Endodermal cell (in vitro differentiated cells): ENCODE measurements at regions not wholly inside any gene's neighbourhood (a gene's known extent, or its start where the extent isn't known, plus 50 kb on each side); places are given as distances from the start of the nearest gene placed in this dataset.

Source experiments
- DNase-seq: peaks from one replicate; pipeline ENCODE4 v3.0.0-alpha.2; 2017
- H3K27ac ChIP-seq: 2 replicates; pipeline ENCODE4 v1.5.1; 2013; ENCODE audit warnings: mild to moderate bottlenecking, low read depth, low read length, moderate library complexity
- H3K27me3 ChIP-seq: 2 replicates; pipeline ENCODE4 v1.6.1; 2013; ENCODE audit warnings: mild to moderate bottlenecking, low read length, moderate library complexity; ENCODE audit not compliant: insufficient read depth, control insufficient read depth, poor library complexity, severe bottlenecking
- H3K36me3 ChIP-seq: 2 replicates; pipeline ENCODE4 v1.7.0; 2013; ENCODE audit warnings: mild to moderate bottlenecking, low read length, moderate library complexity; ENCODE audit not compliant: control insufficient read depth, insufficient read depth
- H3K4me1 ChIP-seq: one replicate; pipeline ENCODE4 v1.7.0; 2013; ENCODE audit warnings: low read length; ENCODE audit not compliant: control insufficient read depth, insufficient read depth
- H3K4me3 ChIP-seq: 2 replicates; pipeline ENCODE4 v1.5.1; 2013; ENCODE audit warnings: mild to moderate bottlenecking, low read length, moderate library complexity
- H3K9ac ChIP-seq: 2 replicates; pipeline ENCODE4 v1.6.1; 2013; ENCODE audit warnings: mild to moderate bottlenecking, low read length, moderate library complexity; ENCODE audit not compliant: poor library complexity, severe bottlenecking; ENCODE audit errors: extremely low read depth
- H3K9me3 ChIP-seq: 2 replicates; pipeline ENCODE4 v1.6.1; 2013; ENCODE audit warnings: mild to moderate bottlenecking, low read length, moderate library complexity; ENCODE audit not compliant: control insufficient read depth
- H3K27ac Mint-ChIP-seq: 2 replicates; pipeline ENCODE4 v1.8.0; 2020; ENCODE audit warnings: mixed read lengths
- H3K27me3 Mint-ChIP-seq: 2 replicates; pipeline ENCODE4 v1.8.0; 2021; ENCODE audit warnings: mild to moderate bottlenecking, mixed read lengths; ENCODE audit not compliant: insufficient read depth
- H3K36me3 Mint-ChIP-seq: 2 replicates; pipeline ENCODE4 v1.8.0; 2020; ENCODE audit warnings: low read depth, mixed read lengths
- H3K4me1 Mint-ChIP-seq: 2 replicates; pipeline ENCODE4 v1.8.0; 2020; ENCODE audit warnings: mixed read lengths
- H3K4me3 Mint-ChIP-seq: 2 replicates; pipeline ENCODE4 v1.8.0; 2020; ENCODE audit warnings: mild to moderate bottlenecking, moderate library complexity, mixed read lengths
- H3K9me3 Mint-ChIP-seq: 2 replicates; pipeline ENCODE4 v1.8.0; 2020; ENCODE audit warnings: mild to moderate bottlenecking, mixed read lengths
- WGBS, 2 experiments: methylation state at CpG; one replicate each; pipeline versions ENCODE4 v1.1.5 to v1.1.7; 2013; ENCODE audit warnings: missing lambda C conversion rate in 2 of 2, mixed read lengths in 1 of 2; ENCODE audit not compliant: insufficient coverage in 1 of 2, insufficient read length in 1 of 2; 5-methylcytosine and 5-hydroxymethylcytosine counted together
- TF ChIP-seq, protein P1 (sequence below): fragments of 200-600 bp; sonication (generic); conservative IDR thresholded peaks from 2 replicates; pipeline ENCODE4 v1.5.0; 2021; ENCODE audit warnings: antibody characterized with exemption, mild to moderate bottlenecking

DNA sequence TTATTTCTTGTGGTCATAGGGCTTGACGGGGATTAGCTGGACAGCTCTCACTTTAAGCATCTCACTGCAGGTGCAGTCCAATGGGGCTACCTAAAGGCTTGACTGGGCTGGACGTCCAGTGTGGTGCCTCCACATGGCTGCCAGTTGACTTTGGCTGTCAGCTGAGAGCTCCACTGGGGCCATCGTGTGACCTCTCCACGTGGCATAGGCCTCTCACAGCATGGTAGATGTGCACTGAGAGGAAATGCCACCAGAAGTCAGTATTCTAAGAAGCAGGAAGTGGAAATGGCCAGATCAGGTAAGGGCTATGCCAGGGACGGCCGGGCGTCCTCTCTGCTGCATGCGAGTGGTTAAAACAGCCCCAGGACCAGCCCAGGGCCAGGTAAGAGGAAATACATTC, 105.2 kb upstream of the TWIST2 start:
- Mint-ChIP-seq H3K27ac (no peak overlapping the region), H3K4me3 (no peak overlapping the region), H3K4me1 (peaks cover 17% of the 10 kb centered on the region), H3K36me3 (no peaks in the 10 kb centered on the region), H3K27me3 (peaks cover 75% of the 10 kb centered on the region), H3K9me3 (peaks cover 4% of the 10 kb centered on the region)
- 90 to 91% methylated on average over 5 to 8 of the region's 8 CpGs for WGBS, 2 experiments
- Histone ChIP-seq H3K27me3 (peaks cover 45% of the 10 kb centered on the region), H3K36me3 (no peaks in the 10 kb centered on the region), H3K4me1 (no peaks in the 10 kb centered on the region), H3K27ac (no peak overlapping the region), H3K9me3 (peaks cover 1% of the 10 kb centered on the region), H3K9ac (no peak overlapping the region), H3K4me3 (no peak overlapping the region)
- DNase-seq = no peak
- TF ChIP-seq, protein P1, sequence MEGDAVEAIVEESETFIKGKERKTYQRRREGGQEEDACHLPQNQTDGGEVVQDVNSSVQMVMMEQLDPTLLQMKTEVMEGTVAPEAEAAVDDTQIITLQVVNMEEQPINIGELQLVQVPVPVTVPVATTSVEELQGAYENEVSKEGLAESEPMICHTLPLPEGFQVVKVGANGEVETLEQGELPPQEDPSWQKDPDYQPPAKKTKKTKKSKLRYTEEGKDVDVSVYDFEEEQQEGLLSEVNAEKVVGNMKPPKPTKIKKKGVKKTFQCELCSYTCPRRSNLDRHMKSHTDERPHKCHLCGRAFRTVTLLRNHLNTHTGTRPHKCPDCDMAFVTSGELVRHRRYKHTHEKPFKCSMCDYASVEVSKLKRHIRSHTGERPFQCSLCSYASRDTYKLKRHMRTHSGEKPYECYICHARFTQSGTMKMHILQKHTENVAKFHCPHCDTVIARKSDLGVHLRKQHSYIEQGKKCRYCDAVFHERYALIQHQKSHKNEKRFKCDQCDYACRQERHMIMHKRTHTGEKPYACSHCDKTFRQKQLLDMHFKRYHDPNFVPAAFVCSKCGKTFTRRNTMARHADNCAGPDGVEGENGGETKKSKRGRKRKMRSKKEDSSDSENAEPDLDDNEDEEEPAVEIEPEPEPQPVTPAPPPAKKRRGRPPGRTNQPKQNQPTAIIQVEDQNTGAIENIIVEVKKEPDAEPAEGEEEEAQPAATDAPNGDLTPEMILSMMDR = no peak

DNA sequence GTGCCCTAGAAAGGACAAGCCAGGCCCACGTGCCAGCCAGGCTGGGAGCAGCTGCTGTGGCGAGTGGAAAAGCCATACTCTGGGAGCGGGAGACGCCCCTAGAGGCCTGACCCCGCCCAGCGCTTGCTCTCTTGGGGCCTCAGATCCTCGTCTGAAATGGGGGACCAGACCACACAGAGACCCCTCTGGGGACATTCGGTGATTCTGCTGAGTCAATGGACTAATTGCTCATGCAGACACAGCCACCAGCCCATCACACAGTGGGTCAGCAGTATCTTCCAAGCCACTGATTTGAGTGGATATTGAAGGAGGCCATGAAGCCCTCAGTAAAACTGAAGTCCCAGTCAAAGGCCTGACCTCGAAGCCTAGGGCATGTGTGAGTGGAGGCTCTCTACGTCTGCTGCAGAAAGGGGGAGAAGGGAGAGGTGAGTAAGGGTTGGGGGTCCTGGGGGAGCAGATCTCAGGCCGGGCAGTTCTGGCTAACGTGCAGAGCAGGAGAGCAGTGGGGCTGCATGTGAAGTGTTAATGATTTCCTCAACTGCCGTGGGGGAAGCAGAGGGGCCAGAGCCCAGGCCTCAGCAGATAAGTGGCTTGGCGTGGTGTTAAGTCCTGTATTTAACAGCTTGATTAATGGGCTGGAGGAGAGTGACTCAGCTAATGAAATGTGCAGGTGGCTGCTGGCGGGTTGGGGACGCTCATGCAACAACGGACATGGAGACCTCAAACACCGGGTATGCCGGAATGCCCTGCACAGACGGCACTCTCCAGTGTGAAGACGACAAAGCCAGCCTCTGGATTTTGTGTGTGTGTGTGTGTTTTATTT, 104.4 kb upstream of the TWIST2 start:
- Histone ChIP-seq H3K9me3 (no peaks in the 10 kb centered on the region), H3K27ac (no peak overlapping the region), H3K9ac (no peak overlapping the region), H3K4me1 (no peaks in the 10 kb centered on the region), H3K4me3 (no peak overlapping the region), H3K36me3 (no peaks in the 10 kb centered on the region), H3K27me3 (peaks cover 37% of the 10 kb centered on the region)
- Mint-ChIP-seq H3K4me1 (peaks cover 13% of the 10 kb centered on the region), H3K4me3 (no peak overlapping the region), H3K9me3 (peaks cover 4% of the 10 kb centered on the region), H3K36me3 (no peaks in the 10 kb centered on the region), H3K27me3 (peaks cover 68% of the 10 kb centered on the region), H3K27ac (no peak overlapping the region)
- DNase-seq = no peak
- WGBS, 2 experiments = 88 to 92% methylated on average over 15 to 21 of the region's 21 CpGs
- TF ChIP-seq, protein P1 = no peak

DNA sequence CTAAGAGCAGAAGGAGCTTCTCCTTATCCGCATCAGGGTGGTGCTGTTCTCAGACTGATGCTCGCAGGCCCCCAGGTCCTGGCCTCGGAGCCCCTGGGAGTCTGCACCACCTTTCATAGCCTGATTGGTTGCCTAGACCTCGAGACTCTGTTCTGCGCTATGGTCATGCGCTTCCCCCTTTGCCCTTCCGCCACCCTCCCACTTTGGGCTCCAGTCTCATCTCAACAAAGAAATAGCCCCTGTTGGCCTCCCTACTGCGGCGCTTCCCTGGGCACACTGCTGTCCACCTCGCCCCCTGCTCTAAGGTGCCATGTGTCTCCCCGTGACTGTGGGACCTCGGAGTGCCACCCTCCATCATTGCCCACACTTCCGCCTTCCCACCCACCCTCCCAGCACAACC, 102.9 kb upstream of the TWIST2 start:
- no peaks in the 10 kb centered on the region for H3K9me3 ChIP-seq
- no peaks in the 10 kb centered on the region for H3K36me3 ChIP-seq
- H3K9me3 Mint-ChIP-seq = peaks cover 4% of the 10 kb centered on the region
- no peaks in the 10 kb centered on the region for H3K4me1 Mint-ChIP-seq
- no peak overlapping the region for H3K4me3 ChIP-seq
- no peak overlapping the region for H3K4me3 Mint-ChIP-seq
- H3K27me3 Mint-ChIP-seq = peaks cover 66% of the 10 kb centered on the region
- H3K27ac ChIP-seq = no peak overlapping the region
- H3K4me1 ChIP-seq = no peaks in the 10 kb centered on the region
- no peak for DNase-seq
- 93 to 95% methylated on average over 6 to 13 of the region's 13 CpGs for WGBS, 2 experiments
- no peaks in the 10 kb centered on the region for H3K36me3 Mint-ChIP-seq
- H3K9ac ChIP-seq = no peak overlapping the region
- TF ChIP-seq, protein P1 = no peak
- peaks cover 32% of the 10 kb centered on the region for H3K27me3 ChIP-seq
- H3K27ac Mint-ChIP-seq = no peak overlapping the region
